Medulla oblongata (tissue), 1 donor: ENCODE measurements at regions not wholly inside any gene's neighbourhood (a gene's known extent, or its start where the extent isn't known, plus 50 kb on each side); places are given as distances from the start of the nearest gene placed in this dataset.
A peak's percentile ranks its signal among the peaks of the same experiment; 100 is the strongest.
"Not testable (repeated sequence)": the region's sequence is repeated elsewhere in the genome, so short reads cannot be mapped to it uniquely, and the experiment has no call there.

Experiments used
- DNase-seq: peaks from one replicate; pipeline ENCODE4 v3.0.0-alpha.2; 2015; ENCODE audit errors: extremely low spot score

GRCh38 chr2:39874236-39874635 is 95.2 kb upstream of the THUMPD2 start:
- DNase-seq = no peak

GRCh38 chr2:39873586-39873985 is 94.5 kb upstream of the THUMPD2 start:
- DNase-seq = no peak

GRCh38 chr2:39872748-39873147 is 93.7 kb upstream of the THUMPD2 start:
- DNase-seq = no peak

GRCh38 chr2:39871291-39871761 is 92.3 kb upstream of the THUMPD2 start:
- no peak for DNase-seq

- no peak for DNase-seq
Observed at GRCh38 chr2:39870871-39871270, 91.8 kb upstream of the THUMPD2 start.

GRCh38 chr2:39867268-39867667 is 88.2 kb upstream of the THUMPD2 start:
- DNase-seq = no peak

- DNase-seq = no peak
Observed at GRCh38 chr2:39865751-39866150, 86.7 kb upstream of the THUMPD2 start.

- not testable (repeated sequence) for DNase-seq
Observed at GRCh38 chr2:39863672-39864071, 84.6 kb upstream of the THUMPD2 start.

GRCh38 chr2:39860538-39860937 is 81.5 kb upstream of the THUMPD2 start:
- no peak for DNase-seq

GRCh38 chr2:39858677-39859076 is 79.6 kb upstream of the THUMPD2 start:
- DNase-seq = no peak

GRCh38 chr2:39855856-39856255 is 76.8 kb upstream of the THUMPD2 start:
- DNase-seq = no peak

GRCh38 chr2:39854771-39855170 is 75.7 kb upstream of the THUMPD2 start:
- no peak for DNase-seq

- no peak for DNase-seq
Observed at GRCh38 chr2:39852831-39853230, 73.8 kb upstream of the THUMPD2 start.

GRCh38 chr2:39851651-39852110 is 72.6 kb upstream of the THUMPD2 start:
- peak; percentile 42 for DNase-seq

- DNase-seq = no peak
Observed at GRCh38 chr2:39851251-39851650, 72.2 kb upstream of the THUMPD2 start.

GRCh38 chr2:39849982-39850526 is 71.0 kb upstream of the THUMPD2 start:
- DNase-seq = no peak

- no peak for DNase-seq
Observed at GRCh38 chr2:39849064-39849463, 70.0 kb upstream of the THUMPD2 start.

- DNase-seq = no peak
Observed at GRCh38 chr2:39845460-39846146, 66.5 kb upstream of the THUMPD2 start.

- no peak for DNase-seq
Observed at GRCh38 chr2:39839261-39839848, 60.3 kb upstream of the THUMPD2 start.

GRCh38 chr2:39838589-39838988 is 59.5 kb upstream of the THUMPD2 start:
- DNase-seq = no peak

- no peak for DNase-seq
Observed at GRCh38 chr2:39837856-39838453, 58.9 kb upstream of the THUMPD2 start.

- DNase-seq = no peak
Observed at GRCh38 chr2:39836638-39837037, 57.6 kb upstream of the THUMPD2 start.

GRCh38 chr2:39834426-39834825 is 55.4 kb upstream of the THUMPD2 start:
- no peak for DNase-seq
